K562 (cell line): ENCODE measurements at regions not wholly inside any gene's neighbourhood (a gene's known extent, or its start where the extent isn't known, plus 50 kb on each side); places are given as distances from the start of the nearest gene placed in this dataset.

Source experiments
- ATAC-seq: fragments of 200-7000 bp; cut with Tn5 transposase; 3 replicates; pipeline ENCODE4 v1.9.1; 2020; ENCODE audit warnings: moderate library complexity
- BruUV-seq: library from RNA; stranded (reverse); fragments of 400-500 nt; replicated peaks from 2 replicates; lab custom pipeline; 2021; lab: Mats Ljungman, UMichigan
- CTCF ChIA-PET: fragments of 300-600 bp; formaldehyde crosslinking; extraction: SDS; loops from one replicate; lab custom pipeline; 2021; ENCODE audit warnings: low intra/inter-chr PET ratio; lab: Yijun Ruan, JAX
- POLR2A ChIA-PET: fragments of 300-600, 350-650 bp; sonication (Branson Sonifier 250); formaldehyde crosslinking; extraction: SDS; loops from one replicate; lab custom pipeline; 2021; ENCODE audit warnings: antibody characterized with exemption, inconsistent platforms; lab: Yijun Ruan, JAX
- DNase-seq, 4 experiments: peaks; one replicate each; pipeline versions ENCODE4 v3.0.0 to v3.0.0-alpha.2; 2011 to 2018; ENCODE audit warnings: low spot score in 3 of 4, mixed read lengths in 3 of 4; ENCODE audit errors: extremely low read depth in 1 of 4
- FAIRE-seq: peaks from 2 replicates; lab custom pipeline; 2011; peaks lifted over from hg19 to GRCh38; lab: Jason Lieb, UNC
- H2AFZ ChIP-seq: 2 replicates; pipeline ENCODE4 v1.6.0; 2011; ENCODE audit warnings: low read depth, low read length, control low read depth, inconsistent platforms
- H3K27ac ChIP-seq: fragments of 200-600 bp; 3 replicates; pipeline ENCODE4 v1.8.0; 2011; ENCODE audit warnings: low read depth, mild to moderate bottlenecking, control low read depth, inconsistent platforms, low read length, moderate library complexity, mixed read lengths; ENCODE audit errors: extremely low read depth
- H3K27me3 ChIP-seq, 2 experiments: fragments of 300-600 bp in 1 of 2; 2 replicates in 1 of 2; 3 replicates in 1 of 2; pipeline versions ENCODE4 v1.6.0 to v1.8.0; 2011; ENCODE audit warnings: inconsistent platforms in 2 of 2, low read length in 2 of 2, mild to moderate bottlenecking in 1 of 2, mixed read lengths in 1 of 2, moderate library complexity in 1 of 2; ENCODE audit not compliant: control insufficient read depth in 2 of 2, insufficient read depth in 2 of 2
- H3K36me3 ChIP-seq: fragments of 300-600 bp; 3 replicates; pipeline ENCODE4 v1.8.0; 2011; ENCODE audit warnings: mild to moderate bottlenecking, low read length, inconsistent platforms; ENCODE audit not compliant: control insufficient read depth, insufficient read depth
- H3K4me1 ChIP-seq, 2 experiments: fragments of 200-600 bp in 1 of 2; replicated peaks in 1 of 2; 2 replicates in 1 of 2; 3 replicates in 1 of 2; pipeline versions ENCODE4 v1.5.1 to v1.8.0; 2011; ENCODE audit warnings: inconsistent platforms in 2 of 2, low read length in 2 of 2, mild to moderate bottlenecking in 1 of 2, mixed read lengths in 1 of 2, moderate library complexity in 1 of 2; ENCODE audit not compliant: control insufficient read depth in 2 of 2, insufficient read depth in 2 of 2
- H3K4me2 ChIP-seq: 2 replicates; pipeline ENCODE4 v1.6.1; 2011; ENCODE audit warnings: low read length, control low read depth, inconsistent platforms, mixed read lengths; ENCODE audit not compliant: insufficient read depth
- H3K4me3 ChIP-seq: fragments of 200-600 bp; sonication (generic), shearing (Covaris generic); 2 replicates; pipeline ENCODE4 v1.5.1; 2016; ENCODE audit warnings: control low read depth, inconsistent platforms
- H3K79me2 ChIP-seq: fragments of 200-600 bp; 3 replicates; pipeline ENCODE4 v1.8.0; 2011; ENCODE audit warnings: low read length, inconsistent platforms; ENCODE audit not compliant: control insufficient read depth, insufficient read depth
- H3K9ac ChIP-seq, 2 experiments: 2 replicates each; pipeline versions ENCODE4 v1.6.0 to v1.6.1; 2011; ENCODE audit warnings: low read depth in 2 of 2, low read length in 2 of 2, control low read depth in 1 of 2, inconsistent platforms in 1 of 2, mild to moderate bottlenecking in 1 of 2, mixed read lengths in 1 of 2; ENCODE audit not compliant: insufficient read depth in 1 of 2
- H3K9me1 ChIP-seq: one replicate; pipeline ENCODE4 v1.6.0; 2011; ENCODE audit warnings: inconsistent platforms, mild to moderate bottlenecking, low read length, moderate library complexity; ENCODE audit not compliant: control insufficient read depth, insufficient read depth
- H3K9me3 ChIP-seq: replicated peaks from 2 replicates; pipeline ENCODE4 v1.5.1; 2011; ENCODE audit warnings: low read depth, low read length, inconsistent platforms; ENCODE audit not compliant: control insufficient read depth, insufficient read depth
- H4K20me1 ChIP-seq: replicated peaks from 2 replicates; pipeline ENCODE4 v1.6.1; 2011; ENCODE audit warnings: low read length, inconsistent platforms, mixed read lengths; ENCODE audit not compliant: control insufficient read depth, insufficient read depth
- BDP1 ChIP-seq: IDR thresholded peaks from 3 replicates; pipeline ENCODE4 v1.6.1; 2011; ENCODE audit not compliant: insufficient read length, insufficient read depth
- BHLHE40 ChIP-seq: IDR thresholded peaks from 2 replicates; pipeline ENCODE4 v1.6.1; 2011; ENCODE audit warnings: low read length, improper control_type of control experiment
- ELF4 ChIP-seq: fragments of 450-650 bp; formaldehyde crosslinking; IDR thresholded peaks from 2 replicates; pipeline ENCODE4 v1.4.0; 2022; ENCODE audit warnings: missing genetic modification characterization
- FOSL1 ChIP-seq: fragments of 200-800 bp; sonication (Bioruptor generic); conservative IDR thresholded peaks from 2 replicates; pipeline ENCODE4 v1.6.1; 2016; ENCODE audit warnings: missing genetic modification characterization, missing compliant biosample characterization
- FOXP1 ChIP-seq: sonication (generic); formaldehyde crosslinking; IDR thresholded peaks from 2 replicates; pipeline ENCODE4 v1.8.0; 2022; ENCODE audit warnings: mild to moderate bottlenecking, missing genetic modification reagents
- ID3 ChIP-seq, 2 experiments: fragments of 250-450 bp in 1 of 2; fragments of 450-650 bp in 1 of 2; sonication (Bioruptor Pico) in 1 of 2; IDR thresholded peaks; 2 replicates each; pipeline versions ENCODE4 v1.6.1 to v1.8.0; 2016 to 2021; ENCODE audit warnings: mild to moderate bottlenecking in 2 of 2, moderate library complexity in 2 of 2, missing compliant biosample characterization in 1 of 2, missing genetic modification characterization in 1 of 2
- MAX ChIP-seq: sonication (generic); formaldehyde crosslinking; IDR thresholded peaks from 2 replicates; pipeline ENCODE4 v1.9.0; 2022; ENCODE audit warnings: mild to moderate bottlenecking, missing genetic modification reagents
- MAZ ChIP-seq, 2 experiments: fragments of 450-650 bp in 1 of 2; sonication (generic) in 1 of 2; formaldehyde crosslinking; IDR thresholded peaks in 1 of 2; conservative IDR thresholded peaks in 1 of 2; 2 replicates each; pipeline versions ENCODE4 v1.4.0 to v1.5.0; 2020; ENCODE audit warnings: mild to moderate bottlenecking in 1 of 2, missing genetic modification reagents in 1 of 2
- SMARCB1 ChIP-seq: IDR thresholded peaks from 2 replicates; pipeline ENCODE4 v1.6.1; 2011; ENCODE audit warnings: improper control_type of control experiment, low read depth; ENCODE audit not compliant: insufficient read length
- SNAPC5 ChIP-seq: fragments of 250-450 bp; sonication (Bioruptor Pico); IDR thresholded peaks from 2 replicates; pipeline ENCODE4 v1.8.0; 2021; ENCODE audit warnings: moderate library complexity, mild to moderate bottlenecking, inconsistent platforms
- SRF ChIP-seq, 2 experiments: fragments of 250-450, 450-650 bp in 1 of 2; sonication (Bioruptor Pico) in 1 of 2; sonication (generic) in 1 of 2; formaldehyde crosslinking; IDR thresholded peaks; 2 replicates each; pipeline versions ENCODE4 v1.5.0 to v1.5.1; 2020 to 2022; ENCODE audit warnings: mild to moderate bottlenecking in 1 of 2, missing genetic modification reagents in 1 of 2
- TBP ChIP-seq: optimal IDR thresholded peaks from 2 replicates; pipeline ENCODE3; 2011; ENCODE audit warnings: low read depth, low read length, improper control_type of control experiment
- TRIM25 ChIP-seq: fragments of 450-650 bp; IDR thresholded peaks from 2 replicates; pipeline ENCODE4 v1.7.0; 2016; ENCODE audit warnings: borderline replicate concordance
- TRIM28 ChIP-seq: fragments of 450-650 bp; IDR thresholded peaks from 2 replicates; pipeline ENCODE4 v1.6.1; 2017
- ZC3H11A ChIP-seq: IDR thresholded peaks from 2 replicates; pipeline ENCODE4 v1.6.1; 2012; ENCODE audit warnings: low read depth, low read length, improper control_type of control experiment
- ZFP1 ChIP-seq: fragments of 450-650 bp; formaldehyde crosslinking; IDR thresholded peaks from 2 replicates; pipeline ENCODE4 v1.4.0; 2020; ENCODE audit warnings: mild to moderate bottlenecking, mixed read lengths
- ZNF239 ChIP-seq: fragments of 250-450 bp; sonication (Bioruptor Pico); IDR thresholded peaks from 2 replicates; pipeline ENCODE4 v1.4.0; 2020; ENCODE audit warnings: mild to moderate bottlenecking
- ZNF282 ChIP-seq: sonication (generic); formaldehyde crosslinking; IDR thresholded peaks from 2 replicates; pipeline ENCODE4 v1.8.1; 2023; ENCODE audit warnings: missing genetic modification reagents
- ZNF436 ChIP-seq: fragments of 250-450, 450-650 bp; sonication (Bioruptor Pico); formaldehyde crosslinking; IDR thresholded peaks from 2 replicates; pipeline ENCODE4 v1.7.0; 2020; ENCODE audit warnings: mild to moderate bottlenecking
- ZNF507 ChIP-seq: conservative IDR thresholded peaks from 2 replicates; pipeline ENCODE4 v1.6.1; 2017; ENCODE audit warnings: missing genetic modification characterization, missing compliant biosample characterization
- ZNF551 ChIP-seq: fragments of 250-450 bp; sonication (Bioruptor Pico); IDR thresholded peaks from 2 replicates; pipeline ENCODE4 v1.5.0; 2021; ENCODE audit warnings: mild to moderate bottlenecking, moderate library complexity
- ZNF79 ChIP-seq: fragments of 250-450 bp; sonication (Bioruptor Pico); IDR thresholded peaks from 2 replicates; pipeline ENCODE4 v1.4.0; 2020; ENCODE audit warnings: low read depth, mild to moderate bottlenecking, moderate library complexity
- WGBS: fragments of 100-300 bp; shearing (Covaris generic); methylation state at CpG from one replicate; pipeline ENCODE4 v1.1.6; 2016; ENCODE audit warnings: low coverage, mixed read lengths; ENCODE audit not compliant: insufficient coverage; ENCODE audit errors: missing lambda C conversion rate; 5-methylcytosine and 5-hydroxymethylcytosine counted together
- in situ Hi-C: fragments of 300-500 bp; cut with MboI; formaldehyde crosslinking; loops from 4 replicates; pipeline ENCODE4 v1.15.0; 2018; ENCODE audit warnings: inconsistent platforms, mixed read lengths
- intact Hi-C: fragments of 100-400 bp; cut with micrococcal nuclease; formaldehyde crosslinking; loops from 2 replicates; pipeline ENCODE4 v1.14.2; 2022

- TF ChIP-seq BDP1 (no peak), TRIM28 (no peak), FOXP1 (no peak), FOSL1 (tag) (no peak), ZNF282 (CRISPR knock-in tag) (no peak), ZNF507 (tag) (no peak), ZNF551 (CRISPR knock-in tag) (no peak), BHLHE40 (no peak), ID3 (CRISPR knock-in tag; IDR thresholded peaks at IDR 0.05) (no peak), ID3 (tag; IDR thresholded peaks at IDR 0.05) (no peak), SMARCB1 (no peak)
These were observed 434.7 kb upstream of the ZNF608 start (continued) for GRCh38 chr5:125181159-125181558.

- no TSS peak for BruUV-seq
- intact Hi-C loops: no loop called here
- CTCF ChIA-PET: no interaction called here
These were observed 435.5 kb upstream of the ZNF608 start for GRCh38 chr5:125181955-125182354.

More at GRCh38 chr5:125181955-125182354, 435.5 kb upstream of the ZNF608 start:
- FAIRE-seq (no peak), DNase-seq (no peak), ATAC-seq (no peak)
- Histone ChIP-seq H3K4me3 (no peak overlapping the region), H3K36me3 (no peaks in the 10 kb centered on the region), H3K9me1 (no peaks in the 10 kb centered on the region), H3K9me3 (no peaks in the 10 kb centered on the region), H4K20me1 (no peaks in the 10 kb centered on the region), H3K4me1 (no peaks in the 10 kb centered on the region), H3K79me2 (no peaks in the 10 kb centered on the region), H3K27me3 (no peaks in the 10 kb centered on the region), H3K4me2 (no peak overlapping the region), H2AFZ (no peak overlapping the region), H3K9ac (no peak overlapping the region), H3K27ac (no peak overlapping the region)
- POLR2A ChIA-PET: no interaction called here
- TF ChIP-seq ZNF239 (CRISPR knock-in tag) (no peak), TBP (no peak), ZFP1 (CRISPR knock-in tag) (no peak), MAX (no peak), SRF (CRISPR knock-in tag; IDR thresholded peaks at IDR 0.05) (no peak), TRIM25 (no peak), SNAPC5 (CRISPR knock-in tag) (no peak), MAZ (CRISPR knock-in tag; conservative IDR thresholded peaks at IDR 0.05 in 1 of 2, IDR thresholded peaks at IDR 0.05 in 1 of 2) (no peak), ZC3H11A (no peak), ZNF436 (no peak), ELF4 (CRISPR knock-in tag) (no peak), ZNF79 (no peak)
- WGBS: 0% methylated on average over 1 of the region's 1 CpG
- in situ Hi-C loops: no loop called here
